Karpas-422 (cell line): ENCODE measurements at regions not wholly inside any gene's neighbourhood (a gene's known extent, or its start where the extent isn't known, plus 50 kb on each side); places are given as distances from the start of the nearest gene placed in this dataset.

ENCODE experiments used
- DNase-seq: peaks from one replicate; pipeline ENCODE4 v3.0.0-alpha.2; 2015
- H2AFZ ChIP-seq: fragments of 200-600 bp; sonication (generic); 2 replicates; pipeline ENCODE4 v1.6.1; 2014; ENCODE audit warnings: antibody characterized with exemption, low read length, mixed read lengths
- H3K27ac ChIP-seq: fragments of 200-600 bp; sonication (generic); 2 replicates; pipeline ENCODE4 v1.5.1; 2014; ENCODE audit warnings: mild to moderate bottlenecking, low read length, moderate library complexity
- H3K27me3 ChIP-seq: fragments of 200-600 bp; sonication (generic); 2 replicates; pipeline ENCODE4 v1.6.1; 2014; ENCODE audit warnings: low read length, mixed read lengths
- H3K36me3 ChIP-seq: fragments of 200-600 bp; sonication (generic); 2 replicates; pipeline ENCODE4 v1.6.1; 2014; ENCODE audit warnings: low read length, mixed read lengths; ENCODE audit not compliant: insufficient read depth
- H3K4me1 ChIP-seq: fragments of 200-600 bp; sonication (generic); 2 replicates; pipeline ENCODE4 v1.6.1; 2014; ENCODE audit warnings: mild to moderate bottlenecking, low read length, mixed read lengths
- H3K4me2 ChIP-seq: fragments of 200-600 bp; sonication (generic); 2 replicates; pipeline ENCODE4 v1.6.1; 2014; ENCODE audit warnings: low read length, low read depth, mild to moderate bottlenecking; ENCODE audit not compliant: poor library complexity, severe bottlenecking
- H3K4me3 ChIP-seq: fragments of 200-600 bp; sonication (generic); 2 replicates; pipeline ENCODE4 v1.5.1; 2014; ENCODE audit warnings: mild to moderate bottlenecking, antibody characterized with exemption, low read length, mixed read lengths
- H3K79me2 ChIP-seq: fragments of 200-600 bp; sonication (generic); 2 replicates; pipeline ENCODE4 v1.6.1; 2014; ENCODE audit warnings: mild to moderate bottlenecking, low read length, mixed read lengths
- H3K9ac ChIP-seq: fragments of 200-600 bp; sonication (generic); 2 replicates; pipeline ENCODE4 v1.6.0; 2014; ENCODE audit warnings: low read length
- H3K9me2 ChIP-seq: fragments of 200-600 bp; sonication (generic), shearing (Covaris generic); replicated peaks from 2 replicates; pipeline ENCODE4 v1.6.0; 2014; ENCODE audit warnings: mild to moderate bottlenecking, low read length, moderate library complexity; ENCODE audit not compliant: insufficient read depth
- H3K9me3 ChIP-seq: fragments of 300-700, 200-600 bp; sonication (generic); 2 replicates; pipeline ENCODE4 v1.6.1; 2014; ENCODE audit warnings: low read length, mixed read lengths
- H4K20me1 ChIP-seq: fragments of 200-600 bp; sonication (generic); 2 replicates; pipeline ENCODE4 v1.6.1; 2014; ENCODE audit warnings: mild to moderate bottlenecking, antibody characterized with exemption, low read length, low read depth; ENCODE audit not compliant: insufficient read depth

DNA sequence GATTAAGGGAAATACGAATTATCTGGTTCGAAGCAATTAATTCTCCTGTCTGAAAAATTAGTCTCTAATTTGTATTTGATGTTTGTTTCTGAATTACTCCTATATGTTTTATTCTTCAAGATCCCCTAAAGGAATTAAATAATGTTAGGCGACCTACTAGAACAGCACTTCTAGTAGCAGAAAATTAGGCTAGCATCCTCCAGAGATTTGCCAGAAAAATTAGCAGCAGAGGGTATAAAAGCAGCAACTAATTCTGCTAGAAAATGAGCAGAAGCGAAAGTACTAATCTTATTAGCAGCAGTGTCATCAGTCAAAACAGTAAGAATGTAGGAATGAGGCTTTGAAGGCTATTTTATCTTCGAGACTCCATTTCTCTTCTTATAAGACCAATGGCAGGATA is 114.3 kb upstream of the PJA2 start:
- Histone ChIP-seq H3K79me2 (no peaks in the 10 kb centered on the region), H3K9ac (no peak overlapping the region), H3K4me1 (no peaks in the 10 kb centered on the region), H4K20me1 (no peaks in the 10 kb centered on the region), H3K4me3 (no peak overlapping the region), H3K9me2 (no peaks in the 10 kb centered on the region), H3K36me3 (no peaks in the 10 kb centered on the region), H3K27ac (no peak overlapping the region), H3K9me3 (no peaks in the 10 kb centered on the region), H3K4me2 (no peak overlapping the region), H2AFZ (no peak overlapping the region), H3K27me3 (no peaks in the 10 kb centered on the region)
- DNase-seq = no peak

DNA sequence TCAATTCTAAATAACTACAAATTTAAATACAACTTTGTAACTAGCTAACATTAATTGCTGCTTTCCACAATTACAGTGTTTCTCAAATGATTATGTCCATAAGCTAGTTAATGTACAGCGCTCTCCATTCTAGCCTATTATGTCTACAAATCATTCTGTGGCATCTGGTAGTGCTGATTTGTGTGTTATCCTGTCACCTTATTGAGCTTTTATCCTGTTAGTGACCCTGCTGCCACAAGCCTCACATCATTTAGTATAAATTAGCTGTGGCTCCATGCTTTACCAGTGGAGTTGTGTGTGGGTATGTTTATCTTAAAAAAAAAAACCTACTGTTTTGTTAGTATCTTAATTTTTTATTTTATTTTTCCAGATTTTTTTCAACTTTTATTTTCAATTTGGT is 112.6 kb upstream of the PJA2 start:
- no peak for DNase-seq
- Histone ChIP-seq H3K79me2 (no peaks in the 10 kb centered on the region), H3K4me3 (no peak overlapping the region), H3K27me3 (no peaks in the 10 kb centered on the region), H2AFZ (no peak overlapping the region), H3K27ac (no peak overlapping the region), H3K4me2 (no peak overlapping the region), H3K9me2 (no peaks in the 10 kb centered on the region), H3K9me3 (no peaks in the 10 kb centered on the region), H3K4me1 (no peaks in the 10 kb centered on the region), H3K36me3 (no peaks in the 10 kb centered on the region), H3K9ac (no peak overlapping the region), H4K20me1 (no peaks in the 10 kb centered on the region)

DNA sequence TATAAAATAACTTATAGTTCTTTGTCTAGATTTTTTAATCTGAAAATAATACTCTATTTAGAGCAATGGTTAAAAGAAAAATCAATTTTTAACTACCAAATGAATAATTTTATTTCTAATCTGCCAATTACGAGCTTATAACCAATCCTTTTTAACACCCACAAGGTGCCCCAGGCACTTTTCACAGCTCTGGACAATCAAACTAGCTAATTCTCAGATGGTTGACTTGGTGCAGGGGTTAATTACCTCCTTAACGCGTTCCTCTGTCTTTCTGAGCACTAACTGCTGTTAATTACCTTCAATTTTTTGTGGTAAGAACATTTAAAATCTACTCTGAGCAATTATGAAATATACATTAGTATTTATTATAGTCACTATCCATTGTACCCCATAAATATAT is 109.6 kb upstream of the PJA2 start:
- no peak overlapping the region for H3K27ac ChIP-seq
- no peaks in the 10 kb centered on the region for H3K36me3 ChIP-seq
- H3K4me1 ChIP-seq = no peaks in the 10 kb centered on the region
- no peak overlapping the region for H3K9ac ChIP-seq
- H3K9me3 ChIP-seq = no peaks in the 10 kb centered on the region
- no peak overlapping the region for H2AFZ ChIP-seq
- no peak overlapping the region for H3K4me3 ChIP-seq
- DNase-seq = no peak
- H3K79me2 ChIP-seq = no peaks in the 10 kb centered on the region
- no peaks in the 10 kb centered on the region for H3K27me3 ChIP-seq
- H4K20me1 ChIP-seq = no peaks in the 10 kb centered on the region
- no peaks in the 10 kb centered on the region for H3K9me2 ChIP-seq
- H3K4me2 ChIP-seq = no peak overlapping the region

GRCh38 chr5:109516390-109516789 is 106.6 kb upstream of the PJA2 start:
- no peaks in the 10 kb centered on the region for H3K4me1 ChIP-seq
- no peaks in the 10 kb centered on the region for H4K20me1 ChIP-seq
- no peak overlapping the region for H2AFZ ChIP-seq
- no peak overlapping the region for H3K9ac ChIP-seq
- no peak overlapping the region for H3K4me3 ChIP-seq
- no peaks in the 10 kb centered on the region for H3K79me2 ChIP-seq
- DNase-seq = no peak
- no peaks in the 10 kb centered on the region for H3K27me3 ChIP-seq
- no peaks in the 10 kb centered on the region for H3K36me3 ChIP-seq
- no peak overlapping the region for H3K4me2 ChIP-seq
- no peaks in the 10 kb centered on the region for H3K9me2 ChIP-seq
- H3K9me3 ChIP-seq = no peaks in the 10 kb centered on the region
- H3K27ac ChIP-seq = no peak overlapping the region

DNA sequence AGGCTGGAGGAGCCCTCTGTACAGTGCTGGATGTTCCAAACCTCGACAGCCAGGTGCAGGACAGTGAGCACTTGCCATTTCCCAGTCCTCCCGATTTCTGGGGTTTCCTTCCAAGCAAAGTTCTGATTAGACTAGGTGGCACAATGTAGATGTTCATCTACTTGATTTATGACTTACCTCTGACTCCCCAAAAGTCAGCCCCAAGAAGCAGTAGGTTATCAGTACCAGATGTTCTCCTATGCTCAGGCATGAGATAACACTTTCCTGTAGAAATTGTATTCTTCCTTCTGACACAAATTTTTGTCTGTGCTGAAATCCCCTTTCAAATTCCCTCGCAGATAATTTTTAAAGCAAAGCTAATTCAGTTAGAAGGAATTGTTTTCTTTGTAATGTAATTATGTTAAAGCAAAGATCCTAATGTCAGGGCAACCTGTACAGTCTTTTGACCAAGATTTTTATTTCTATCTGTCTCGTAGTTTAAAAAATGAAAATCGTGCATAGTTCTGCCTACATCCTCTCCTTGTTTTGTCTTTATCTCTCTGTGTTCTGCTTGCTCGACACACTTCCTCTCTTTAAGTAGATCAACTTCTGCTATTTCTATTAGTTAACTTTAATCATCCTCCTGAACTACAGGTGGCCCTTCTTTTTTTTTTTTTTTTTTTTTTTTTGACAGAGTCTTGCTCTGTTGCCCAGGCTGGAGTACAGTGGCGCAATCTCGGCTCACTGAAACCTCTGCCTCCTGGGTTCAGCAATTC is 102.4 kb upstream of the PJA2 start:
- Histone ChIP-seq H2AFZ (no peak overlapping the region), H3K36me3 (no peaks in the 10 kb centered on the region), H3K27ac (no peak overlapping the region), H3K79me2 (no peaks in the 10 kb centered on the region), H3K9me3 (no peaks in the 10 kb centered on the region), H4K20me1 (no peaks in the 10 kb centered on the region), H3K4me3 (no peak overlapping the region), H3K4me1 (no peaks in the 10 kb centered on the region), H3K9ac (no peak overlapping the region), H3K9me2 (no peaks in the 10 kb centered on the region), H3K27me3 (no peaks in the 10 kb centered on the region), H3K4me2 (no peak overlapping the region)
- no peak for DNase-seq

GRCh38 chr5:109506556-109506955 is 96.8 kb upstream of the PJA2 start:
- H3K27ac ChIP-seq = no peak overlapping the region
- no peak overlapping the region for H3K9ac ChIP-seq
- no peaks in the 10 kb centered on the region for H4K20me1 ChIP-seq
- no peaks in the 10 kb centered on the region for H3K79me2 ChIP-seq
- no peak overlapping the region for H3K4me3 ChIP-seq
- no peaks in the 10 kb centered on the region for H3K4me1 ChIP-seq
- no peaks in the 10 kb centered on the region for H3K27me3 ChIP-seq
- no peak for DNase-seq
- no peak overlapping the region for H3K4me2 ChIP-seq
- no peaks in the 10 kb centered on the region for H3K9me2 ChIP-seq
- H2AFZ ChIP-seq = no peak overlapping the region
- no peaks in the 10 kb centered on the region for H3K9me3 ChIP-seq
- no peaks in the 10 kb centered on the region for H3K36me3 ChIP-seq

GRCh38 chr5:109496112-109496511 is 86.3 kb upstream of the PJA2 start:
- no peak overlapping the region for H3K9ac ChIP-seq
- no peak overlapping the region for H3K27ac ChIP-seq
- H3K4me3 ChIP-seq = no peak overlapping the region
- H4K20me1 ChIP-seq = no peaks in the 10 kb centered on the region
- no peak for DNase-seq
- H3K9me2 ChIP-seq = no peaks in the 10 kb centered on the region
- no peaks in the 10 kb centered on the region for H3K27me3 ChIP-seq
- H3K36me3 ChIP-seq = no peaks in the 10 kb centered on the region
- H3K4me1 ChIP-seq = no peaks in the 10 kb centered on the region
- no peaks in the 10 kb centered on the region for H3K9me3 ChIP-seq
- H2AFZ ChIP-seq = no peak overlapping the region
- H3K79me2 ChIP-seq = no peaks in the 10 kb centered on the region
- no peak overlapping the region for H3K4me2 ChIP-seq

DNA sequence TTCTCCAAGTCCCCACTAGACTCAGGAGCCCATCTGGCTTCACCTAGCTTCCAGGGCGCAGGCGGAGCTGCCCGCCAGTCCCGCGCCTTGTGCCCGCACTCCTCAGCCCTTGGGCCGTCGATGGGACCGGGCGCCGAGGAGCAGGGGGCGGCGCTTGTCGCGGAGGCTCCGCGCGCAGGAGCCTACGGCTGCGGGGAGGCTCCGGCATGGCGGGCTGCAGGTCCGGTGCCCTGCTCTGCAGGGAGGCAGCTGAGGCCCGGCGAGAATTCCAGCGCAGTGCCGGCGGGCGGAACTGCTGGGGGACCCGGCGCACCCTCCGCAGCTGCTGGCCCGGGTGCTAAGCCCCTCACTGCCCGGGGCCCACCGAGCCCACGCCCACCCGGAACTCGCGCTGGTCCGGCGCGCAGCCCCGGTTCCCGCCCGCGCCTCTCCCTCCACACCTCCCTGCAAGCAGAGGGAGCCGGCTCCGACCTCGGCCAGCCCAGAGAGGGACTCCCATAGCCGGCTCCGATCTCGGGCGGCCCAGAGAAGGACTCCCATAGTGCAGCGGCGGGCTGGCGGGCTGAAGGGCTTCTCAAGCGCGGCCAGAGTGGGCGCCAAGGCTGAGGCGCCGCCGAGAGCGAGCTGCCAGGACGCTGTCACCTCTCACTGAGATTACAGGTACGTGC is 78.1 kb upstream of the PJA2 start:
- Histone ChIP-seq H3K36me3 (no peaks in the 10 kb centered on the region), H3K79me2 (no peaks in the 10 kb centered on the region), H3K9me3 (no peaks in the 10 kb centered on the region), H3K27me3 (no peaks in the 10 kb centered on the region), H4K20me1 (no peaks in the 10 kb centered on the region), H2AFZ (no peak overlapping the region), H3K4me2 (no peak overlapping the region), H3K27ac (no peak overlapping the region), H3K4me1 (no peaks in the 10 kb centered on the region), H3K4me3 (no peak overlapping the region), H3K9ac (no peak overlapping the region), H3K9me2 (no peaks in the 10 kb centered on the region)
- no peak for DNase-seq
